Right atrium auricular region (tissue), 2 donors: ENCODE measurements at regions not wholly inside any gene's neighbourhood (a gene's known extent, or its start where the extent isn't known, plus 50 kb on each side); places are given as distances from the start of the nearest gene placed in this dataset.

Source experiments
- DNase-seq: peaks from one replicate; pipeline ENCODE4 v3.0.0-alpha.2; 2019; ENCODE audit warnings: low spot score
- H3K27ac ChIP-seq, 2 donors: fragments of 200-600 bp; sonication (generic); 1 replicate in 1 of 2; 2 replicates in 1 of 2; pipeline ENCODE4 v1.5.1; 2016 to 2019
- H3K27me3 ChIP-seq, 2 donors: fragments of 200-600 bp; sonication (generic); one replicate each; pipeline versions ENCODE4 v1.5.1 to v1.6.0; 2017 to 2019
- H3K36me3 ChIP-seq: fragments of 200-600 bp; sonication (generic); one replicate; pipeline ENCODE4 v1.5.1; 2016
- H3K4me1 ChIP-seq, 2 donors: fragments of 200-600 bp; sonication (generic); one replicate each; pipeline versions ENCODE4 v1.5.1 to v1.6.0; 2017 to 2019
- H3K4me3 ChIP-seq, 2 donors: fragments of 200-600 bp; sonication (generic); 1 replicate in 1 of 2; 2 replicates in 1 of 2; pipeline ENCODE4 v1.5.1; 2017 to 2019; ENCODE audit warnings: mild to moderate bottlenecking in 1 of 2, moderate library complexity in 1 of 2
- H3K9me3 ChIP-seq, 2 donors: fragments of 200-600 bp; sonication (generic); one replicate each; pipeline ENCODE4 v1.5.1; 2019
- TF ChIP-seq, protein P1 (sequence below), 2 donors: fragments of 200-600 bp; sonication (generic); IDR thresholded peaks; one replicate each; pipeline ENCODE4 v1.5.1; 2019; ENCODE audit warnings: antibody characterized with exemption in 2 of 2

DNA sequence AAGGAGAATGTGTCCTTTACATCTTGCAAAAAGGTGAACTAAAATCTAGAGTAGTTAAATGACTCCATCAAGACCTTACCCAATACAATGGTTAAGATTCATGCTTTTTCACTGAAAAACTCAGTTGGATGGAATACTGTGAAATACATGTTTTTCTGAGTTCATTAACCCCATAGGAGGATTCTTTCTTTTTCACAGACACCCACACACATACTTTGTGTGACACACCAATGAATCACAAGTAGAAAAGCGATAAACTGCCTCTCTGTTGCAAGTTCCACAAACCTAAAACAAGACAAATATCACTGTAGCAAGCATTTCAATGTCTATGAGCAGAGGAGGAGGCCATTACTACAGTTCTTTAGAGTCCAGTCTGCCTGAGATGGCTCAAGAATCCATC is 258.8 kb upstream of the CDH5 start:
- no peaks in the 10 kb centered on the region for H3K27me3 ChIP-seq
- H3K27ac ChIP-seq, result no peak overlapping the region
- TF ChIP-seq, protein P1, sequence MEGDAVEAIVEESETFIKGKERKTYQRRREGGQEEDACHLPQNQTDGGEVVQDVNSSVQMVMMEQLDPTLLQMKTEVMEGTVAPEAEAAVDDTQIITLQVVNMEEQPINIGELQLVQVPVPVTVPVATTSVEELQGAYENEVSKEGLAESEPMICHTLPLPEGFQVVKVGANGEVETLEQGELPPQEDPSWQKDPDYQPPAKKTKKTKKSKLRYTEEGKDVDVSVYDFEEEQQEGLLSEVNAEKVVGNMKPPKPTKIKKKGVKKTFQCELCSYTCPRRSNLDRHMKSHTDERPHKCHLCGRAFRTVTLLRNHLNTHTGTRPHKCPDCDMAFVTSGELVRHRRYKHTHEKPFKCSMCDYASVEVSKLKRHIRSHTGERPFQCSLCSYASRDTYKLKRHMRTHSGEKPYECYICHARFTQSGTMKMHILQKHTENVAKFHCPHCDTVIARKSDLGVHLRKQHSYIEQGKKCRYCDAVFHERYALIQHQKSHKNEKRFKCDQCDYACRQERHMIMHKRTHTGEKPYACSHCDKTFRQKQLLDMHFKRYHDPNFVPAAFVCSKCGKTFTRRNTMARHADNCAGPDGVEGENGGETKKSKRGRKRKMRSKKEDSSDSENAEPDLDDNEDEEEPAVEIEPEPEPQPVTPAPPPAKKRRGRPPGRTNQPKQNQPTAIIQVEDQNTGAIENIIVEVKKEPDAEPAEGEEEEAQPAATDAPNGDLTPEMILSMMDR (IDR thresholded peaks at IDR 0.05), result no peak
- H3K36me3 ChIP-seq, result no peaks in the 10 kb centered on the region
- no peaks in the 10 kb centered on the region for H3K9me3 ChIP-seq
- DNase-seq, result no peak
- no peak overlapping the region for H3K4me3 ChIP-seq
- H3K4me1 ChIP-seq, result peaks cover 0 to 6% of the 10 kb centered on the region in 2 donors

DNA sequence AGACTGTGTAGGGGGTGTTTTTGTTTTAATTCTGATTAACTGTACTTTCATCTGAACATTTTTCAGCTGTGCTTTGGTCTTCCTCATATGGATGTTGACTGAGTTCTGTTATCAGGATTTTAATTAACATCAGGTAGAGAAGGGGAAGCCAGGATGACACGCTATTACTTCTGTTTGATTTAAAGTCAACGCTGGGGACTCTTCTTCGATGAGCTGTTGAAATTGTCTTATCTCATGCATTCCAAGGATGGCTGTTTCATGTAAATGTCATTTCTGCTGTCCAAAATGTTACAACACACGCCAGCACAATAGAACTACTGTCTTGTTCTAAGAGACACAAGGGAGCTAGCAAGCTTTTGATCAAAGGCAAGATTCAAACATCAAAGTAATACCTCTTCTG is 263.3 kb upstream of the CDH5 start:
- no peaks in the 10 kb centered on the region for H3K36me3 ChIP-seq
- H3K4me3 ChIP-seq, result no peak overlapping the region
- no peaks in the 10 kb centered on the region for H3K27me3 ChIP-seq
- no peak for DNase-seq
- no peak overlapping the region for H3K27ac ChIP-seq
- H3K9me3 ChIP-seq, result no peaks in the 10 kb centered on the region
- TF ChIP-seq, protein P1 (IDR thresholded peaks at IDR 0.05), result no peak
- peaks cover 0 to 6% of the 10 kb centered on the region in 2 donors for H3K4me1 ChIP-seq

GRCh38 chr16:66099306-66099705 is 267.2 kb upstream of the CDH5 start:
- TF ChIP-seq, protein P1 (IDR thresholded peaks at IDR 0.05), result no peak
- H3K4me3 ChIP-seq, result no peak overlapping the region
- no peaks in the 10 kb centered on the region for H3K27me3 ChIP-seq
- no peak overlapping the region for H3K27ac ChIP-seq
- no peaks in the 10 kb centered on the region for H3K9me3 ChIP-seq
- H3K36me3 ChIP-seq, result no peaks in the 10 kb centered on the region
- H3K4me1 ChIP-seq, result peaks cover 0 to 6% of the 10 kb centered on the region in 2 donors
- no peak for DNase-seq

DNA sequence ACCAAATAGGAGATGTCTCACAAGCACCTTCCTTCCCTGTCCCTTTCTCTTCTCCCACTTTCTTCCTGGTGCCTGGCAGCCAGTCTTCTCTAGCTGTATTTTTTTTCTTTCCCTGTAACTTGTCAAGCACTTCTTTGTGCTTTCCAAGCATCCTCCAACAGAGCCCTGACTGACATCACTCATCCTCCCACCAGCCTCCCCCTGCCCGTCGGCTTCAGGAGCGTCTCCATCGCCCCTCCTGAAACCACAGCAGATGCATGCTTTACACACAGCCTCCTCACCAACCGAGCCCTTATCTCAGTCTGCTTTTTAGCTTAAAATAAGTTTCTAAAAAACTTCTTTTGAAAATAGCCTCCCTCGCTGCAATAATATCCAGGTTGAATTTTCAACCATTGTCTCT is 268.7 kb upstream of the CDH5 start:
- Histone ChIP-seq H3K4me3 (no peak overlapping the region), H3K9me3 (no peaks in the 10 kb centered on the region), H3K4me1 (no peaks in the 10 kb centered on the region), H3K27ac (no peak overlapping the region), H3K27me3 (no peaks in the 10 kb centered on the region), H3K36me3 (no peaks in the 10 kb centered on the region)
- no peak for DNase-seq
- TF ChIP-seq, protein P1 (IDR thresholded peaks at IDR 0.05), result no peak

DNA sequence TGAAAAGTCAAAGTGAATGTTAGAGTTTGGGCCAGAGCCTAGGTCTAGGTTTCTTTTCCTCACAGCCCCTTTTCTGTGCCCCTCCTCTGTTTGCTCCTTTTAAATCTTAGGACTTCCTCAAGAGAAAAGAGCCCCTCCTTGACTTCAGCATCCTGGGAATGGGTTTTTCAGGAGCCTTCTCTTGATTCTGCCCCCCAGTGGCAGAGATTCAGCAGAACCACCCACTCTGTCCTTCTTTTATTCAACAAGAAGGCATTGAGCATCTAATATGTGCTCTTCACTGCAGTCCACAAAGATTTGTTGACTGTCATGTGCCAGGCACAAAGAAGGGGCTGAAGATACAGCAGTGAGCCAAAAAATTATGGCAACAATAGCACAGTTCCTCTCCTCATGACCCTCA is 270.8 kb upstream of the CDH5 start:
- H3K9me3 ChIP-seq, result no peaks in the 10 kb centered on the region
- DNase-seq, result no peak
- H3K4me1 ChIP-seq, result no peaks in the 10 kb centered on the region
- TF ChIP-seq, protein P1 (IDR thresholded peaks at IDR 0.05), result no peak
- no peak overlapping the region for H3K27ac ChIP-seq
- no peaks in the 10 kb centered on the region for H3K27me3 ChIP-seq
- H3K36me3 ChIP-seq, result no peaks in the 10 kb centered on the region
- H3K4me3 ChIP-seq, result no peak overlapping the region

DNA sequence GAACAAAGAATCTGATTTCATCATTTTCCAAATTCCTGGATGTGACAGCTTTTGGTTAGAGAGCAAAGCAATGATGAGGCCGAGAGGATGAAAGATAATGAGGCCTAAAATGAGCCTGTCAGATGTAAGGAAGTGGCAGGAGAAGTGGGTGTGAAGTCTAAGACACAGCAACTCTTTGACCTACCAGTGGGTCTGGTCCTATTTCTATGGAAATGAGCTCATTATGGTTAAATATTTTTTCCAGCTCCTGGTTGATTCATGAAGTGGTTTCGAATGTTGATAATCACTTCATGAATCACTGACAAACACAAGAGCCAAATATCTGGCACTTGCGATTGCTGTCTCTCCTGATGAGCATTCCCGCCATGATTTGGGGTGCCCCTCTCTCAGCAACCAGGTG is 273.3 kb upstream of the CDH5 start:
- TF ChIP-seq, protein P1 (IDR thresholded peaks at IDR 0.05), result no peak
- no peaks in the 10 kb centered on the region for H3K4me1 ChIP-seq
- no peak overlapping the region for H3K27ac ChIP-seq
- H3K36me3 ChIP-seq, result no peaks in the 10 kb centered on the region
- H3K4me3 ChIP-seq, result no peak overlapping the region
- DNase-seq, result no peak
- no peaks in the 10 kb centered on the region for H3K27me3 ChIP-seq
- H3K9me3 ChIP-seq, result no peaks in the 10 kb centered on the region
